Upper lobe of left lung (tissue), 4 donors: ENCODE measurements at regions not wholly inside any gene's neighbourhood (a gene's known extent, or its start where the extent isn't known, plus 50 kb on each side); places are given as distances from the start of the nearest gene placed in this dataset.

Experiments used
- CTCF ChIP-seq, 6 experiments: fragments of 450-650 bp in 4 of 6; fragments of 200-600 bp in 2 of 6; sonication (generic) in 2 of 6; IDR thresholded peaks; one replicate each; pipeline ENCODE4 v1.5.1; 2016 to 2019; ENCODE audit warnings: antibody characterized with exemption in 6 of 6
- EP300 ChIP-seq, 4 donors: sonication (generic); formaldehyde crosslinking; IDR thresholded peaks; one replicate each; pipeline ENCODE4 v1.5.1; 2017; ENCODE audit warnings: antibody characterized with exemption in 4 of 4, control low read depth in 2 of 4
- POLR2A ChIP-seq, 4 donors: fragments of 450-650 bp; IDR thresholded peaks; one replicate each; pipeline ENCODE4 v1.5.1; 2016 to 2017; ENCODE audit warnings: antibody characterized with exemption in 4 of 4, mild to moderate bottlenecking in 2 of 4

- TF ChIP-seq CTCF (IDR thresholded peaks at IDR 0.05) (no peak), POLR2A (IDR thresholded peaks at IDR 0.05) (no peak), EP300 (IDR thresholded peaks at IDR 0.05) (no peak)
Observed at GRCh38 chr2:60053791-60054190, 499.7 kb downstream of the BCL11A start.
